Ovary (tissue), 3 donors: ENCODE measurements at regions not wholly inside any gene's neighbourhood (a gene's known extent, or its start where the extent isn't known, plus 50 kb on each side); places are given as distances from the start of the nearest gene placed in this dataset.

Experiments used
- CTCF ChIP-seq, 3 donors: fragments of 450-650 bp in 2 of 3; fragments of 200-600 bp in 1 of 3; IDR thresholded peaks; one replicate each; pipeline versions ENCODE4 v1.5.1 to v1.8.0; 2016 to 2022; ENCODE audit warnings: antibody characterized with exemption in 3 of 3, mild to moderate bottlenecking in 1 of 3
- EP300 ChIP-seq: sonication (generic); formaldehyde crosslinking; IDR thresholded peaks from one replicate; pipeline ENCODE4 v1.6.1; 2017; ENCODE audit warnings: antibody characterized with exemption
- POLR2A ChIP-seq: fragments of 450-650 bp; IDR thresholded peaks from one replicate; pipeline ENCODE4 v1.6.1; 2017; ENCODE audit warnings: antibody characterized with exemption, mild to moderate bottlenecking, moderate library complexity
- donor health status: DM: no; HTN: no; CAD: no.

GRCh38 chr9:89848060-89849040 is 243.5 kb downstream of the GADD45G start:
- no peak for TF ChIP-seq CTCF (IDR thresholded peaks at IDR 0.05)
- TF ChIP-seq POLR2A, result no peak
- no peak for TF ChIP-seq EP300
